CD4-positive, alpha-beta T cell treated with Interleukin-17A for 4 hours (primary cell): ENCODE measurements at regions not wholly inside any gene's neighbourhood (a gene's known extent, or its start where the extent isn't known, plus 50 kb on each side); places are given as distances from the start of the nearest gene placed in this dataset.
"Not testable (repeated sequence)": the region's sequence is repeated elsewhere in the genome, so short reads cannot be mapped to it uniquely, and the experiment has no call there.

ENCODE experiments used
- DNase-seq: peaks from one replicate; pipeline ENCODE4 v3.0.0-alpha.2; 2020; ENCODE audit warnings: mixed read lengths

- no peak for DNase-seq
These were observed 202.8 kb upstream of the TSC22D1 start for GRCh38 chr13:44778761-44779484.

GRCh38 chr13:44775290-44775689 lies 199.2 kb upstream of the TSC22D1 start:
- DNase-seq: not testable (repeated sequence)

GRCh38 chr13:44770951-44771350 lies 194.8 kb upstream of the TSC22D1 start:
- DNase-seq: no peak

- no peak for DNase-seq
These were observed 193.6 kb upstream of the TSC22D1 start for GRCh38 chr13:44769686-44770085.

GRCh38 chr13:44768775-44769581 lies 192.8 kb upstream of the TSC22D1 start:
- DNase-seq: no peak

- no peak for DNase-seq
These were observed 192.1 kb upstream of the TSC22D1 start for GRCh38 chr13:44768239-44768638.

GRCh38 chr13:44765001-44765471 lies 188.9 kb upstream of the TSC22D1 start:
- DNase-seq: no peak

- DNase-seq: no peak
These were observed 188.2 kb upstream of the TSC22D1 start for GRCh38 chr13:44764302-44764692.

GRCh38 chr13:44763615-44764301 lies 187.6 kb upstream of the TSC22D1 start:
- no peak for DNase-seq

GRCh38 chr13:44762911-44763310 lies 186.8 kb upstream of the TSC22D1 start:
- no peak for DNase-seq

GRCh38 chr13:44760434-44760833 lies 184.3 kb upstream of the TSC22D1 start:
- no peak for DNase-seq

- DNase-seq: no peak
These were observed 183.5 kb upstream of the TSC22D1 start for GRCh38 chr13:44759384-44760360.

- no peak for DNase-seq
These were observed 182.7 kb upstream of the TSC22D1 start for GRCh38 chr13:44758630-44759383.

GRCh38 chr13:44757671-44758070 lies 181.5 kb upstream of the TSC22D1 start:
- DNase-seq: no peak

GRCh38 chr13:44756276-44756810 lies 180.2 kb upstream of the TSC22D1 start:
- DNase-seq: no peak

GRCh38 chr13:44755872-44756271 lies 179.7 kb upstream of the TSC22D1 start:
- DNase-seq: no peak

GRCh38 chr13:44752164-44752563 lies 176.0 kb upstream of the TSC22D1 start:
- DNase-seq: no peak

GRCh38 chr13:44750630-44751029 lies 174.5 kb upstream of the TSC22D1 start:
- no peak for DNase-seq

- DNase-seq: no peak
These were observed 173.8 kb upstream of the TSC22D1 start for GRCh38 chr13:44749906-44750305.

- no peak for DNase-seq
These were observed 172.3 kb upstream of the TSC22D1 start for GRCh38 chr13:44748439-44748838.

GRCh38 chr13:44747179-44747578 lies 171.0 kb upstream of the TSC22D1 start:
- DNase-seq: no peak
